ENCODE measurements at regions not wholly inside any gene's neighbourhood (a gene's known extent, or its start where the extent isn't known, plus 50 kb on each side); places are given as distances from the start of the nearest gene placed in this dataset.

DNA sequence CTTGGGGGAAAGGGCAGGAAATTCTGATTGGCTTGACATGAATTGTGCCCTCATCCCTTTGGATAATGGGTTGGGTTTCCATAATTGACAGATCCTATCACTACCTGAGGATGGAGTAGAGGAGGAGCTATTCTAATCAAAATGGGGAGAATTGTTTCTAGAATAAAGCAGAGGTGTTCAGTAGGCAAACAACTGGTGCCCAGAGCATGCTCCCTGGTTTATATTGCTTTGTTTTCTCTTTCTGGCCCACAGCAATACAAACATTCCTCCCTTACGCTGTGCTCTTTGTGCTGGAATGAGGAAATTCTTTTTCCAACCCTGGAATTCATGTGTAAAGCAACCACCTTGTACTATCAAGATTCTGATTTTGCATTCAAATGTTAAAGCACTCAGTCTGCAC lies 147.4 kb downstream of the RASSF9 start:
- DNase-seq, result no peak

DNA sequence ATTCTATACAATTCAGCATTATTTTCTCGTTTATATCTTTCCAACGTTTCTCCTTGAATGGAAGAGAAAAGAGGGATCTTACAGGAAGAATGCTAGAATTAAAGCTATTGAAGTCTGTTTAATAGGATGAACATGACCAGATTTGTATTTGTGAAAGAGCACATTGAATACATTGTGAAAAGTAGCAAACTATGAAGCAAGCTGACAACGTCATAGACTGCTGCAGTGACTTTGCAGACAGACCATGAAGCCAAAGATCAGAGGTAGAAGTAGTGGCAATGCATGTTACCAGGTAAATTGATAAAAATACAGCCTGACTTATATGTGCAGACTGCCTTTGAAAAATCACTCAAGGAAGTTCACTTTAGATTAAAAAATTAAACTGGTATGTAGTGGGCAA lies 146.1 kb downstream of the RASSF9 start:
- DNase-seq, result no peak

DNA sequence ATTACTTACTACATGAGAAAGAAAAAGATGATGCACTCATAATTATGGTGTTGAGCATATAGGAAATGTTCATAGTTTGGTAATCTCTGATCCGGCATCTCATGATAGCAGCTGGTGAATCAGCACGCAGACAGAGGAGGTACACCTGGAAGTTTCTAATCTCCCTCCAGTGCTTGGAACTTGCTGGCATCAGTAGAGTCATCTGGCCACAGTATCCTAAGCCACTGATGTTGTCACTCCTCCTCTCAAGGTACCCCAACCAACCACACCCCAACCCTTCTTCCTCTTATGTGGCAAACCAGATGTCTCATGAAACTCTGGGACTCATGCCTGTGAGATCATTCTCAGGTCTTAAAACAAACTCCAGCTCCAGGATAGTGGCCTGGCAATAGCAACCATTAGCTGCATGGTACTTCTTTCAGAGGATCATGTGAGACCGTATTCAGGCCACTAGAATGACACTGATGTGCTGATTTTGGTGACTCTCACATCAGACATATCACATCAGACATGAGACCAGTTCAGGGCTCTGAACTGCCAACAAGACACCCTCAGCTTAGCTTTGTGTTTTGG lies 143.0 kb downstream of the RASSF9 start:
- no peak for DNase-seq

DNA sequence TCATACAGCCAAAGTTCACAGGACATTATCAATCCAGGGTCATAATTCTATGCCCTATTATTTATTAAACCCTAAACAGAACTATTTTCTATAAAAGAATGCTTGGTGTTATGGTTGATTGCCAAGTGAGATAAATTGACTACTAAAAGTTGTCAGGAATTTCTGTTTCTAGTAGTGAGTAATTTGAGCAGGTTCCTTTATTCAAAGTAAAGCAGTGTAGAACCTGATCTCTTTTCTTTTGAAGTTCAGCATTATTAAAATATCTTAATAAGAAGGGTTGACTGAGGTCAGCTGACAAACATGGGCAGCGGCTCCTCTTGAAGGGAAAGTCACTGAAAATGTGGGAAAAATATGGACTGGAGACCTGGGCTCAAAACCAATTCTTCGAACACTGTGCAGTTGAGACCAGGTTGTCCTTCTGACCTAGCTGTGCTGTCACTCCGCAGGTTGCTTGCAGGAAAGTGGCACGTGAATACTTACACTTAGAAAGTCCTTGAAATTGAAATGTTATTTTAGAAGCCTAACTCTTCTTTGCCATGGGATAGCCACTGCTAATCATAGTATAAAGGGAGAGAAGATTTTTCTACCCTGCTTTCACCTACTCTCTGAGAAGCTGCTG lies 141.0 kb downstream of the RASSF9 start:
- DNase-seq, result no peak

DNA sequence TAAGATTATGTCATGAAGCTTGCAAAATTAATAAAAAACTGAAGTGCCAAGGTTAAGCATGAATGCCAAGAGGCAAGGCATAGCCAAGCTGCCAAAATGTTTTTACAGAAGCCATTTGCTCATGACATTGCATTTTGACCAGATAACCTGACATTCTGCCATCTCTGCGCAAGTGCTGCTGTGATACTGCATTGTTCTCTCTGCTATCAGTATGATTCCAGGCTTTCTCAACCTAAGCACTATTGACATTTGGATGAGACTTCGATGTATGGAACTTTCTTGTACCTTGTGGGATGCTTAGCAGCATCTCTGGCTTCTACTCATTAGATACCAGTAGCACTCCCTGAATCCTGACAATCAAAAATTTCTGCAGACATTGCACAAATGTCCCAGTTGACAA lies 139.2 kb downstream of the RASSF9 start:
- DNase-seq, result no peak

DNA sequence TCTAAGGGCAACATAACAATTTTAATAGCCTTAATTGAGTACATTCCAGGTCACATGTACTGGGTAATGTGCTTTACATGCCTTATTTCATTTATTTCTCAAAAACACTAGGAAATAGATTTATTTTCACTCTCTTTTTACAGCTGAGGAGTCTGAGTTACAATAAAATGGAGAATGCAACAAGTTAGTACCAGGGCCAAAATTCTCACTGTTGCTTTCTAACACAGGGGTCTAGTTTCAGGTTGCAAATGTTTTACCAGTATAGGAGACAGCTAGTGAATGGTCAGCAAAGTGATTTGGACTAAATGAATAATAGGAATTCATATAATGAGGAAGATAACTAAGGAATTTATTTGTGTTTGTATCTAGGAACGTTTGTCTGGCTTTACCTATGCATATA lies 137.3 kb downstream of the RASSF9 start:
- DNase-seq, result no peak

DNA sequence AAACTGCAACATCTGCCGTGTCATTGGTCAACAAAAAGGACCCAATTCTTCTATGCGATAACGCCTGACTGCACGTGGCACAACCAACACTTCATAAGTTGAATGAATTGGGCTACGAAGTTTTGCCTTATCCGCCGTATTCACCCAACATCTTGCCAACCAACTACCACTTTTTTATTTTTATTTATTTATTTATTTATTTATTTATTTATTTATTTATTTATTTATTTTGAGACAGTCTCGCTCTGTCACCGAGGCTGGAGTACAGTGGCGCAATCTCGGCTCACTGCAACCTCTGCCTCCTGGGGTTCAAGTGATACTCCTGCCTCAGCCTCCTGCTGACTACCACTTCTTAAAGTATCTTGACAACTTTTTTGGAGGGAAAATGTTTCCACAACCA lies 127.4 kb downstream of the RASSF9 start:
- no peak for DNase-seq

DNA sequence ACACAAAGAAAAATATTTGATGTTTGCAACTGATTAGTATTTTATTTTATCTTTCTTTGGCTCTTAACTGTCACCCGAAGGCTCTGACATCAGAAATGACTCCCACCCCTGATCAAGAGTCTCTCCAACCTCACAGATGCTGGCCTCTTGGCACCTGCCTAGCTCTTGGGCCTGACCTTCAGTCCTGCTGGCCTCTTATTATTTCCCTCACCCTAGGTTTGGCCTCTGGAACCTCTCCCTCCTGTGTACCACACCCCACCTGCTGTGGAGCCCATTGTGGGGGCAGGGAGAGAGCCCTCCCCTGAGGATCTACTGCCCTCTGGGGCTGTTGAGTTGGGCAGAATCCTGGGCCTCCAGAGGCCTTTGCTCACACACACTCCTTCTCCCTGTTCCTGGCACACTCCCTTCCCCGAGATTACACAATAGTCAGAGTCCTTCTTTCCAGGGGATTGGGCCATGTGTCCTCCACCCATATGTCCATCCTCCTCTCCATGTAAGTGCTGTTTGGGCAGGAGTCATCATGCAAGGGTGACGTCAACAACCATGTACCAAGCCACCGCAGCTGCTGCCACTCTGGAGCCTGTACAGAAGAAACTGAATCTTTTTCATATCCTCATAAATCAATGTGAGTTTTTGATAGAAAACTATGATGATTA lies 124.3 kb downstream of the RASSF9 start:
- DNase-seq, result no peak

DNA sequence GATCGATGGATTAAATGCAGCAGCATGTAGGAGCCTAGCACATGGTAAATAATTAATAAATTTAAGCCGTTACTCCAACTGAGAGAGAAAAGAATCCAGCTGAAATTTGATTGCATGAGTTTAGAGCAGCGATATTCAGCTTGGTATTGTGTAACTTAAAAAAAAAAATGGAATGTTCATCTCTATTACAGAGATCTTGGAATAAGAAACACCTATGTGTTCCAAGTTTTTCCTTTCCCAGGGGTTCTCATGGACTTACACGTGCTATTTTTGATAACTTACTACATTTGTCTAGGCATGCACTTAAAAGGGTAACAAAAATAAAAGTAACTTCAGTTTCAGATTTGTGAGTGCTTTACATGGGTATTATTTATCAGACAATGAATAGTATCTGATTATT lies 122.8 kb downstream of the RASSF9 start:
- DNase-seq, result no peak

DNA sequence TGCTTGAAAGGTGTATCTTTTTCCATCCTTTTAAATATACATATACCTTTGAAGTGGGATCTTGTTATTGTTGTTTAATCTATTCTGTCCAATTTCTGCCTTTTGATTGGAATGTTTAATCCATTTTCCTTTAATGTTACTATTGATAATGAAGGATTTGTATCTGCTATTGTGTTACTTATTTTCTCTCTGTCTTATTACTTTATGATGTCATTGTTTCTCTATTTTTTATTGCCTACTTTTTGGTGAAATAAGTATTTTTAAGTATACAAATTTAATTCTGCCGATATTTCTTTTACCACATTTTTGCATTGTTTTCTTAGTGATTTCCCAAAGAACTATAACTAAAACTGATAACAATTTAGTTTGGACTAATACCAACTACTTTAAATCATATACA lies 121.8 kb downstream of the RASSF9 start:
- DNase-seq, result no peak

DNA sequence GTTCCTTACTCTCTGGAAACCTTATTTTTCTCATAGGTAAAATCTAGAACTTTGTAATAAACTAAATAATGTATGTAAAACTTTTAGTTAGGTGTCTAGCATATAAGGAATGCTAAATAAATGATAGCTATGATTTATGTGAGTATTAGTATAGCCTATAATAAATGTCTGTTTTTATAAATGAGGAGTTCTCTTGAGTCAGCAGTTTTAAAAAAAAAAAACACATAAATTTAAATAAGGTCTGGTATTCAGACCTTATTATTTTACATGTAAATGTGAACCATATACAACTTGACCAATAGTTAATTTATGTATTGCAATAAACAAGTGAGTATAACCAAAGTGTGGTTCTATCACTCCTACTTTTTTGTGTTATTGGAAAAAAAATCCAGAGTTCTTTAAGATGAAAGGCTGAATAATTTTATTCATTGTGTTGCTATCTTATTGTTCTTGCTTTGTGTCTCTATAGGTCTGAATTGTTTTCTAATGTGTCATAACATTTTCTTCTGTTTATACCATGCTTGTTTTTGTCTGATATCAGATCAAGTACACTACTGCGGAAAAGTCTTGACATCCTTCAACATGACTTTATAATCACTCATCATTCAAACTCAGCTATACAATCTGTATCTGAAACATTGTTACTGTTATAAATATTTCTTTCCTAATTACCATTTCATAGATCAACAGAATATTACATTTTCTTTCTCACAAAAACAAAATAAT lies 115.7 kb downstream of the RASSF9 start:
- DNase-seq, result no peak

DNA sequence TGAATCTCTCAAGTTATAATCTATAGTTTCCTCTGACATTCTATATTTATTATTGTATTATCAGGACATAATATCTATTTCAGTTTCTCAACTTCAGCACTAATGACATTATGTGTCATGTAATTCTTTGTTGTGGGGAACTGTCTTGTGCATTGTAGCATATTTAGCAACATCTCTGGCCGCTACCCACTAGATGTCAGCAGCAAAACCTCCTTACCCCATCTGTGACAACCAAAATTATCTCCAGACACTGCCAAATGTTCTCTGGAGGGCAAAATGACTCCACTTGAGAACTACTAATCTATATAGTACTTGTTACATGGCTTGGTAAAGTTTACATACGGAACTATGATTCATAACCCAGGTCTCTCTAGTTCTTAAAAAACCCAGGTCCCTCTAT lies 110.2 kb downstream of the RASSF9 start:
- DNase-seq, result no peak

DNA sequence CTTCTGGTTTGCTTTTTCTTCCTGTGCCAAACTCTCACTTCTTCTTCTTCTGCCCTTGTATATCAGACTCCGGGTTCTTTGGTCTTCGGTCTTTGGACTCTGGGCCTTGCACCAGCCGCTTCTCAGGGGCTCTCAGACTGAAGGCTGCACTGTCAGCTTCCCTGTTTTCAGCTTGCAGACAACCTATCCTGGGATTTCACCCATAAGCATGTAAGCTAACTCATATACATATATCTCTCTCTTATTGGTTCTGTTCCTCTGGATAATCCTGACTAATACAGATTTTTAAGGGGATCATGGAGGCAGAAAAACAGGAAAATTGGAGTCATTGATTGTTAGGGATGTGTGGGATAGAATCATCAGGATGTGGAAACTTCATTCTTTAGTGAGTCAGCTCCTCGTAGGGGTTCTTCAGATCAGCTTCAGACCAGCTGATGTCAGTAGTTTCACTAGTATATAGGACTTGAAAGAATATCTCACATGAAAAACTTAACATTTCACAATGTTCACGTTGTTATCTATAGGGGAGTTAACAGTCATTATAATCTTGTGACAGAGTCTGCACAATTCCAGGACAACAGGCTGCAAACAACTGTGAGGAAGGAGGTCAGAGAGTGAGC lies 102.9 kb downstream of the RASSF9 start:
- DNase-seq, result no peak

DNA sequence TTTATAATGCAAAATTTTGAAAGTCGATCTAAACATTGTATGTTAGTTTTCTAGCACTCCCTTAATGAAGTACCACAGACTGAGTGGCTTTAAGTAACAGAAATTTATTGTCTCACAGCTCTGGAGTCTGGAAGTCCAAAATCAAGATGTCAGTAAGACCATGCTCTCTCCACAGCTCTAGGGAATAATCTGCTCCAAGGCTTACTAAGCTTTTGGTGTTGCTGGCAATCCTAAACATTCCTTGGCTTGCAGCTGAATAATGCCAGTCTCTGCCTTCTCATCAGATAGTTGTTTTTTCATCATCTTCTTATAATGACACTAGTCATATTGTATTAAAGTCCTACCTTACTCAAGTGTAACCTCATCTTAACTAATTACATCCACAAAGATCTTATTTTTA lies 102.2 kb downstream of the RASSF9 start:
- DNase-seq, result no peak

DNA sequence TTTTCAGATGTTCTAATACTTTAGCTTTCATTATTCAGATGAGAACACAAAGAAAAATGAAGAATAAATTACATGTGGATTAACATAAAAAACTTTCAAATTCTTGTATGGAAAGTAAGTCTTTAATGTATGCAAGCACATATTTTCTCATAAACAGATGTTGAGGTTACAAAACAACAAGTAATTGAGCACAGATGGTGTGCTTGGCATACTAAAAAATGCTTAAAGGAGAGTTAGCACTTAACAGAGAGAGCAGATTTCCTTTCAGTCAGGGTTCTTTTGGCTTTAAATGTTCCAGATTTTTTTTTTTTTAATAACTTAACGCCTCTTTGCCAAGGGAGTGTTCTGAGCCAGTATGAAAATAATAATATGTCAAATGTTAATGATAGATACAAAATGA lies 96.0 kb downstream of the RASSF9 start:
- DNase-seq, result no peak

DNA sequence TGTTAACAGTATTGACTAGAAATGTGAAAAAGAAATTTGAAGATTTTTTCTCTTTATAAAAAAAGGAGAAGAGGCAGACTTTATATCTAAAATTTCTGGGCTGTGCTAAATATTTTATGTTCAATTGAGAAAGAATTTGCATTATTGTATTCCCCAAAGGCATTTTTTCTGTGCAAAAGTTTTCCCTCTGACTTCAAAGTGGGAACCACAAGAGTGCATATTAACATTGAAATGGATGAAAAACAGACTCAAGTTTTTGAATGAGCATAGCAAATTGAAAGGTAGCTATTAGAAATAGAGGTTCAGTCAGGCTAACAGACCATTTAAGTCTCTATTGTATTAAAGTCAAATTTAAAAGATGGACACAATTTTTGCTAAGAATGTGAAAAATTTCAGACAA lies 95.2 kb downstream of the RASSF9 start:
- DNase-seq, result no peak

DNA sequence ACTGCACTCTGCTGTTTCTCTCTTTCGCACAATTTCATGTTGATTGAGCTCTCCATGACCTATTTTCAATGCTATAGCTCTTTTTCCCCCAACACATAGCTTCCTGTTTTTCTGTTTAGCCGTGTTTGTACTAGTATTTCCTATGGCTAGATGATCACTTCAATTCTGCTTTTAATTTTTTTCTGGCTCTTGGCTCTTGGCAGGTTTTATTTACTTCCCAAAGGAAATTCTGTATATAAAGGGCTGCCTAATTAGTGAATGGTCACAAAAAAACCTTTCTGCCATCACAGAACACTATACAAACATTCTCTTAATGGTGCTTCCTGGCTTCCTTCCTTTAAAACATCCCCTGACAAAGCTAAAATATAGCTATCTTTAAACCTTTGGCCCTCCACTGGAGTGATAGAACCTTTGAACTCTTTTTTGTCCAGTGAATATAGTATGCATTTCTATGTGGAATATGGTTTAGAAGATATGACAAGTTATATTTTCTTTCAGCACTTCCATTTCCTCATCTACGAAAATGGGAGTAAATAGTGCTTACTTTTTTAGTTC lies 88.2 kb downstream of the RASSF9 start:
- DNase-seq, result no peak

Data from CD4-positive, alpha-beta T cell treated with Interleukin-1 beta for 1 hour (primary cell).